ENCODE measurements at regions not wholly inside any gene's neighbourhood (a gene's known extent, or its start where the extent isn't known, plus 50 kb on each side); places are given as distances from the start of the nearest gene placed in this dataset.
"Not testable (repeated sequence)": the region's sequence is repeated elsewhere in the genome, so short reads cannot be mapped to it uniquely, and the experiment has no call there.

DNA sequence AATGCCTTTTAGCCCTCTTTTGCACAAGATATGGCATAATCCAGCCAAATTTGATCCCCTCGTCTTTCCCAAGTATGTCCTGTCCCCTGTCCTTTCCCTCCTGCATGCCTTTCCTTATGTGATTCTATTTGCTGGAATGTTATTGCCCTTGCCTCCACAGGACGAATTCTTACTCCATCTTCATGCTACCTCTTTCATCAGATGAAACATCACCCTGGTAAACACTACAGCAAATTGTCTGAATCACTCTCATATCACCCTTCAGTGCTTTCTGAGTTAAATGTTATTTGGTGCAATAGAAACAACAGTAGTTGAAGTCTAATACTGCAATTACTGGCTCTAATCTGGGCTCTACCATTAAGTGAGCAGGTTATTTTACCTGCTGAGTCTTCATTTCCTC, 52.2 kb upstream of the FAT1 start:
- no peaks in the 10 kb centered on the region for H3K4me1 Mint-ChIP-seq
- no peak for ATAC-seq (ENCODE audit: low read depth)
- no peaks in the 10 kb centered on the region for H3K27me3 Mint-ChIP-seq
- POLR2A ChIA-PET: no interaction called here
- peaks cover 6% of the 10 kb centered on the region for H3K9me3 Mint-ChIP-seq
- DNase-seq: no peak
- H3K36me3 Mint-ChIP-seq: no peaks in the 10 kb centered on the region
- no peak overlapping the region for H3K4me3 Mint-ChIP-seq
- no peak overlapping the region for H3K27ac Mint-ChIP-seq

DNA sequence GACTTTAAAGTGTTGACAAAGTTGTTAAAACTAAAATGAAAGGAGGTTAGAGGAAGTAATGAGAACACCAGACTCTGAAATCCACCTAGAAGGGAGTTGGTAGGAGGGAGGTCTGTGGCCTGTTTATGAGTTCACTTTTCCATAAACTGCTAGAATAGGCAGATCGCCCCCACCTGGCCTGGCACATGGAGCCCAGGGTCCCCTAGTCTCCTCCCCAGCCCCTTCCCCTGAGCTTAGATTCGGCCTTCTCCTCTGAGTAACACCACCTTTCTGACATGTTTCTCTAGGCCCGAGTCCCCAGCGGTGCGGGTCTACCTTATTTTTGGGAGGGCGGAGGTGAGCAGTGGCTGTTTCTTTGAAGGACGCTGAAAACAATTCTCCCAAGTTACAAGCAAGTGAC, 54.5 kb upstream of the FAT1 start:
- Mint-ChIP-seq H3K4me3 (no peak overlapping the region), H3K9me3 (peaks cover 6% of the 10 kb centered on the region), H3K27me3 (no peaks in the 10 kb centered on the region), H3K36me3 (no peaks in the 10 kb centered on the region), H3K4me1 (no peaks in the 10 kb centered on the region), H3K27ac (no peak overlapping the region)
- DNase-seq (no peak), ATAC-seq (ENCODE audit: low read depth) (no peak)
- POLR2A ChIA-PET: no interaction called here

DNA sequence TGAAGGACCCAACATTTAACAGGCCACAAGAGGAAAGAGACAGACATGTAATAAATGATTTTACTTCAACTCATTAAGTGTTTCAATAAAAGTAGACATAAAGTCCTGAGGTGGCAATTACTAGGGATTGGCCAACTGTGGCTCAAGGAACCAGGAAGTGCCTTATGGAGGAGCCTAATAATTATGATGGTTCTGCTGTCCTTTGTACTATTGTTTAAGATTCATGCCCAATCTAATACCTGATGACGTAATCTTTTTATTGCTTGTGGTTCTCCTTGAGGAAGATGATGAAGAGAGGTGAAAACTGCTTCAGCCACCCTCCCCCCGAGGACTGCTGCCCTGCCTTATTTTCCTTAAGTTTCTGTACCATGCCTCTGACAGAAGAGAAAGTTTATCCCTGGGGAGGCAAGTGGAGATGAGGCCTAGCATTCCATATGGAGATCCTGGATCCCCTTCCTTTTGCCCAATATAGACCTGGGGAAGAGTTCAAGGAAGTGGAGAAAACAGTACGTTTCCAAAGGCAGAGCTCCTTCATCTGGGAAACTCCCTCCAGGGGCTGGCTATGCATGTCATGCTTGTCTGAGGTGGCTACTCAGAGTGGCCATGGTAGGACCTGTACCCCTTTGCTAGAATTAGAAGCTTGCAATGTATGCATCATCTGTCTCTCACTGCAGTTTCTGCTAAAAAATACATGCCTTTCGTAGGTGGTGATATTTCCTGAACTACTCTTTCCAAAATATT, 56.8 kb upstream of the FAT1 start:
- Mint-ChIP-seq H3K9me3 (peaks cover 4% of the 10 kb centered on the region), H3K27ac (no peak overlapping the region), H3K27me3 (no peaks in the 10 kb centered on the region), H3K4me1 (no peaks in the 10 kb centered on the region), H3K36me3 (no peaks in the 10 kb centered on the region), H3K4me3 (no peak overlapping the region)
- no peak for ATAC-seq (ENCODE audit: low read depth)
- POLR2A ChIA-PET: no interaction called here
- no peak for DNase-seq

- Mint-ChIP-seq H3K27me3 (no peaks in the 10 kb centered on the region), H3K4me3 (no peak overlapping the region), H3K4me1 (no peaks in the 10 kb centered on the region), H3K9me3 (peaks cover 4% of the 10 kb centered on the region), H3K27ac (no peak overlapping the region), H3K36me3 (no peaks in the 10 kb centered on the region)
- DNase-seq (no peak), ATAC-seq (ENCODE audit: low read depth) (no peak)
- POLR2A ChIA-PET: no interaction called here
Measured at GRCh38 chr4:186781032-186781917, 57.6 kb upstream of the FAT1 start.

- Mint-ChIP-seq H3K27ac (no peak overlapping the region), H3K9me3 (peaks cover 4% of the 10 kb centered on the region), H3K4me3 (no peak overlapping the region), H3K27me3 (no peaks in the 10 kb centered on the region), H3K36me3 (no peaks in the 10 kb centered on the region), H3K4me1 (no peaks in the 10 kb centered on the region)
- DNase-seq (no peak), ATAC-seq (ENCODE audit: low read depth) (no peak)
- POLR2A ChIA-PET: no interaction called here
Measured at GRCh38 chr4:186782302-186782701, 58.6 kb upstream of the FAT1 start.

GRCh38 chr4:186787536-186787935, 63.9 kb upstream of the FAT1 start:
- H3K36me3 Mint-ChIP-seq: no peaks in the 10 kb centered on the region
- H3K4me1 Mint-ChIP-seq: no peaks in the 10 kb centered on the region
- no peak overlapping the region for H3K4me3 Mint-ChIP-seq
- DNase-seq (no peak), ATAC-seq (ENCODE audit: low read depth) (no peak)
- peaks cover 2% of the 10 kb centered on the region for H3K9me3 Mint-ChIP-seq
- POLR2A ChIA-PET: no interaction called here
- H3K27me3 Mint-ChIP-seq: no peaks in the 10 kb centered on the region
- H3K27ac Mint-ChIP-seq: no peak overlapping the region

GRCh38 chr4:186789651-186790050, 66.0 kb upstream of the FAT1 start:
- ATAC-seq (ENCODE audit: low read depth) (no peak), DNase-seq (no peak)
- Mint-ChIP-seq H3K4me3 (no peak overlapping the region), H3K9me3 (peaks cover 2% of the 10 kb centered on the region), H3K27ac (no peak overlapping the region), H3K4me1 (no peaks in the 10 kb centered on the region), H3K27me3 (no peaks in the 10 kb centered on the region), H3K36me3 (no peaks in the 10 kb centered on the region)
- POLR2A ChIA-PET: no interaction called here

GRCh38 chr4:186790630-186791029, 67.0 kb upstream of the FAT1 start:
- Mint-ChIP-seq H3K36me3 (no peaks in the 10 kb centered on the region), H3K4me1 (no peaks in the 10 kb centered on the region), H3K27me3 (no peaks in the 10 kb centered on the region), H3K4me3 (no peak overlapping the region), H3K27ac (no peak overlapping the region), H3K9me3 (peaks cover 2% of the 10 kb centered on the region)
- no peak for ATAC-seq (ENCODE audit: low read depth)
- POLR2A ChIA-PET: no interaction called here
- no peak for DNase-seq

DNA sequence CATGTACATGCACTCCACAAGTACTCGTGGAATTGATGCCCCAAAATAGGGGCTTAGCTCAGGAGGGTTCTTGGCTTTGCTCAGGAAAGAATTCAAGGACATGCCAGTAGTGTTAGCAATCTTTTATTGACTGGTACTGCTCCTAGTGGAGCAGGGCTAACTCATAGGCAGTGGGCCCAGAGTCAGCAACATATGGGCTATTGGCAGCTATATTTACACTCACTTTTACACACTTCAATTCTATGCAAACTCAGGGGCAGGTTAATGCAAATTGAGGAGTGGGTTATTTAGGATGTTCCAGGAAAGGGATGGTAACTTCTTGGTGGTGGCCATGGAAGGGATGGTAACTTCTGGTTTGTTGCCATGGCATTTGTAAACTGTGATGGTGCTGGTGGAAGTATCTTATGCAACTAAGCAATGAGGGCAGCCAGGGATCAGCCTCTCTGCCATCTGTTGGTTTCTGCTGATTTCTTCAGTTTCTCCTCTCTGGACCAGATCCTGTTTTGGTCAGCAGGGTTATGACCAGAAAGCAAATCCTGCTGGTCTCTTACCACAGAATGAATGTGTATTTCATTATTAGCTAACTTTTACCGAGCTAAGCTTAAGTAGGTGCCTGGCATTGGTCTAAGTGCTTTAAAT, 69.2 kb upstream of the FAT1 start:
- H3K9me3 Mint-ChIP-seq: peaks cover 2% of the 10 kb centered on the region
- DNase-seq (no peak), ATAC-seq (ENCODE audit: low read depth) (no peak)
- no peaks in the 10 kb centered on the region for H3K27me3 Mint-ChIP-seq
- POLR2A ChIA-PET: no interaction called here
- no peaks in the 10 kb centered on the region for H3K4me1 Mint-ChIP-seq
- H3K27ac Mint-ChIP-seq: no peak overlapping the region
- no peaks in the 10 kb centered on the region for H3K36me3 Mint-ChIP-seq
- no peak overlapping the region for H3K4me3 Mint-ChIP-seq

GRCh38 chr4:186798951-186799659, 75.4 kb upstream of the FAT1 start:
- Mint-ChIP-seq H3K4me3 (no peak overlapping the region), H3K36me3 (no peaks in the 10 kb centered on the region), H3K27ac (no peak overlapping the region), H3K9me3 (no peaks in the 10 kb centered on the region), H3K4me1 (no peaks in the 10 kb centered on the region), H3K27me3 (no peaks in the 10 kb centered on the region)
- DNase-seq (no peak), ATAC-seq (ENCODE audit: low read depth) (no peak)
- POLR2A ChIA-PET: no interaction called here

GRCh38 chr4:186805020-186805820, 81.6 kb upstream of the FAT1 start:
- no peaks in the 10 kb centered on the region for H3K27me3 Mint-ChIP-seq
- no peak overlapping the region for H3K27ac Mint-ChIP-seq
- H3K9me3 Mint-ChIP-seq: no peaks in the 10 kb centered on the region
- ATAC-seq (ENCODE audit: low read depth) (no peak), DNase-seq (no peak)
- H3K36me3 Mint-ChIP-seq: no peaks in the 10 kb centered on the region
- POLR2A ChIA-PET: no interaction called here
- H3K4me3 Mint-ChIP-seq: no peak overlapping the region
- H3K4me1 Mint-ChIP-seq: no peaks in the 10 kb centered on the region

DNA sequence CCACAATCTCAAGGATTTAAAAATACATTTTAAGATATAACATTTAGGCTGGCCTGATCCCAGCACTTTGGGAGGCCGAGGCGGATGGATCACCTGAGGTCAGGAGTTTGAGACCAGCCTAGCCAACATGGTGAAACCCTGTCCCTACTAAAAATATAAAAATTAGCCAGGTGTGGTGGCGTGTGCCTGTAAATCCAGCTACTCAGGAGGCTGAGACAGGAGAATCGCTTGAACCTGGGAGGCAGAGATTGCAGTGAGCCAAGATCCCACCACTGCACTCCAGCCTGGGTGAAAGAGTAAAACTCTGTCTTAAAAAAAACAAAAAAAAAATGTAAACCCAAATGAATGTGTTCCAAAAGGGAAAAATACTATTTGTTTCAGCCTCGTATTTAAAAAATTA, 82.3 kb upstream of the FAT1 start:
- H3K9me3 Mint-ChIP-seq; H3K27ac Mint-ChIP-seq; DNase-seq; H3K4me1 Mint-ChIP-seq; ATAC-seq (ENCODE audit: low read depth); H3K27me3 Mint-ChIP-seq; H3K36me3 Mint-ChIP-seq; H3K4me3 Mint-ChIP-seq; POLR2A ChIA-PET: not testable (repeated sequence)

Measured in activated naive CD8-positive, alpha-beta T cell treated with anti-CD3 and anti-CD28 coated beads, Interleukin-2, amount 10 ng/mL, durations not matched to agents 7 days and 5 days (primary cell).